ENCODE measurements at regions not wholly inside any gene's neighbourhood (a gene's known extent, or its start where the extent isn't known, plus 50 kb on each side); places are given as distances from the start of the nearest gene placed in this dataset.

DNA sequence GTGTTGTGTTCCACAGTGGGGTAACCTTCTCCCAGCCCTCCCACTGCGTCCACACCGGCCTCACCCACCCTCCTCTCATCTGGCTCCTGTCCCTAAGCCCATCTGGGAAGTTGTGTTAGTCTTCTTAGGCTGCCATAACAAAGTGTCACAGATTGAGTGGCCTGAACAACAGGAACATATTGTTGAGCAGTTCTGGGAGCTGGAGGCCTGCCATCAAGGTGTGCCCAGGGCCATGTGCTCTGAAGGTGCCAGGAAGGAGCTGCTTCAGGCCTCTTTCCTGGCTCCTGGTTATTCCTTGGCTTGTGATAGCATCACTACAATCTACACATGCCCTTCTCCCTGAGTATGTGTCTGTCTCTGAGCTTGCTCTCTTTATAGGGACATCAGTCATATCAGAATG lies 327.6 kb upstream of the COBL start:
- H3K27ac ChIP-seq = no peak overlapping the region
- DNase-seq = peak in 1 of 2 donors; percentile 4
- peaks cover 0 to 7% of the 10 kb centered on the region in 2 donors for H3K4me1 ChIP-seq
- no peak overlapping the region for H3K4me3 ChIP-seq (replicated peaks in 1 of 3)
- H3K9me3 ChIP-seq = no peaks in the 10 kb centered on the region
- intact Hi-C loops (cut with DNase I) = no loop called here
- no peaks in the 10 kb centered on the region for H3K36me3 ChIP-seq
- no peaks in the 10 kb centered on the region for H3K27me3 ChIP-seq
- WGBS, 2 donors = 79 to 97% methylated on average over 2 of the region's 2 CpGs
- no peak for TF ChIP-seq POLR2A (IDR thresholded peaks at IDR 0.05)
- TF ChIP-seq, protein P1, sequence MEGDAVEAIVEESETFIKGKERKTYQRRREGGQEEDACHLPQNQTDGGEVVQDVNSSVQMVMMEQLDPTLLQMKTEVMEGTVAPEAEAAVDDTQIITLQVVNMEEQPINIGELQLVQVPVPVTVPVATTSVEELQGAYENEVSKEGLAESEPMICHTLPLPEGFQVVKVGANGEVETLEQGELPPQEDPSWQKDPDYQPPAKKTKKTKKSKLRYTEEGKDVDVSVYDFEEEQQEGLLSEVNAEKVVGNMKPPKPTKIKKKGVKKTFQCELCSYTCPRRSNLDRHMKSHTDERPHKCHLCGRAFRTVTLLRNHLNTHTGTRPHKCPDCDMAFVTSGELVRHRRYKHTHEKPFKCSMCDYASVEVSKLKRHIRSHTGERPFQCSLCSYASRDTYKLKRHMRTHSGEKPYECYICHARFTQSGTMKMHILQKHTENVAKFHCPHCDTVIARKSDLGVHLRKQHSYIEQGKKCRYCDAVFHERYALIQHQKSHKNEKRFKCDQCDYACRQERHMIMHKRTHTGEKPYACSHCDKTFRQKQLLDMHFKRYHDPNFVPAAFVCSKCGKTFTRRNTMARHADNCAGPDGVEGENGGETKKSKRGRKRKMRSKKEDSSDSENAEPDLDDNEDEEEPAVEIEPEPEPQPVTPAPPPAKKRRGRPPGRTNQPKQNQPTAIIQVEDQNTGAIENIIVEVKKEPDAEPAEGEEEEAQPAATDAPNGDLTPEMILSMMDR (IDR thresholded peaks at IDR 0.05) = no peak

DNA sequence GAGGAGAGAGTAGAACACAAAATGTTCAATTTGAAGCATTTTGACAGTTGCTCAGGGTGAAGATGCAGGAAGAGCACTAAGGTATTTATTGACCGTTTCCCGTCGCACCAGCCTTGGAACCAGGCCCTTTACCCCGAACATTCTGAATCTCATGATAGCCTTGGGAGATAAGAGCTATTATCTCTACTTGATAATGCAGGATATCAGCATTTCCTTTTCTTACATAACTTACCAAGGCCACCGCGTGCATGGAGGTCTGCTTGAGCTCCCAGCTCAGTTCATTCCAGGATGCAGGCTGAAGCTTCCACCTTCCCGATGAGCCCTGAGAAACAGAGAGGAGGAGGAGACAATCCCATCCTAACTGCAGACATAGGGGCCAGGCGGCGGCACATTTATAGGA lies 324.2 kb upstream of the COBL start:
- H3K4me1 ChIP-seq = peaks cover 0 to 7% of the 10 kb centered on the region in 2 donors
- no peaks in the 10 kb centered on the region for H3K27me3 ChIP-seq
- no peaks in the 10 kb centered on the region for H3K36me3 ChIP-seq
- H3K27ac ChIP-seq = no peak overlapping the region
- WGBS, 2 donors = 73 to 83% methylated on average over 9 of the region's 9 CpGs
- intact Hi-C loops (cut with DNase I) = no loop called here
- H3K9me3 ChIP-seq = no peaks in the 10 kb centered on the region
- DNase-seq = no peak
- no peak overlapping the region for H3K4me3 ChIP-seq (replicated peaks in 1 of 3)
- TF ChIP-seq, protein P1 (IDR thresholded peaks at IDR 0.05) = no peak
- no peak for TF ChIP-seq POLR2A (IDR thresholded peaks at IDR 0.05)

DNA sequence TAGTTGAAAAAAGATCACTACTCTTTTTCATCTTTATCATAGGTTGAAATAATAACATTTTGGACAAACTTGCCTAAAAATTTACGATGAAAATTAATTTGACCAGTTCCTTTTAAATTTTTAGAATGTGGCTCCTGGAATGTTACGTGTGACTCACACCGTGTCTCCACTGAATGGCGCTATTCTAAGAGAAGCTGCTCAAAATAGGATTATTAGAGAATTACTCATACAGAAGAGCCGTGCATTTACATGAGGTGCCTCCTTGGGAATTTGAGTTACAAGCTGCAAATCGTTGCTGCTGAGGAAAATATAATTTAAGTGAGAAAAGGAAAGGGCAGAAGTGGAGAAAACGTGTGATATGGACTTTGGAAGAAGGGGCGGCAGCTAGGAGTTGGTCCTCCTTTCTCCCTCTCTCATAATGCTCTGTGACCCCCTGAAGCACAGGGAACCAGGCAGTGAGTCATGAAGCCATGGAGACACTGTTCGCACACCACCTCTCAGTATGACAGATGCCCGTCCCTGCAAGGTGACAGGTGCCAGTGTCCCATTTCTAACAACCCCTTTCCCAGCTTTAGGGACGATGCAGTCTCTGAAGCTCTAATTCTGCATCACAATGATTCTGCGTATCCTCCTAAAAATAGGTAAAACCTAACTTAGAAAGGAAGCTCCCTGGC lies 323.2 kb upstream of the COBL start:
- no peaks in the 10 kb centered on the region for H3K9me3 ChIP-seq
- peaks cover 0 to 7% of the 10 kb centered on the region in 2 donors for H3K4me1 ChIP-seq
- H3K27me3 ChIP-seq = no peaks in the 10 kb centered on the region
- DNase-seq = no peak
- no peak overlapping the region for H3K27ac ChIP-seq
- intact Hi-C loops (cut with DNase I) = no loop called here
- 84 to 89% methylated on average over 12 of the region's 12 CpGs for whole genome bisulfite sequencing, 2 donors
- TF ChIP-seq, protein P1 (IDR thresholded peaks at IDR 0.05) = no peak
- TF ChIP-seq POLR2A (IDR thresholded peaks at IDR 0.05) = no peak
- no peak overlapping the region for H3K4me3 ChIP-seq (replicated peaks in 1 of 3)
- no peaks in the 10 kb centered on the region for H3K36me3 ChIP-seq

DNA sequence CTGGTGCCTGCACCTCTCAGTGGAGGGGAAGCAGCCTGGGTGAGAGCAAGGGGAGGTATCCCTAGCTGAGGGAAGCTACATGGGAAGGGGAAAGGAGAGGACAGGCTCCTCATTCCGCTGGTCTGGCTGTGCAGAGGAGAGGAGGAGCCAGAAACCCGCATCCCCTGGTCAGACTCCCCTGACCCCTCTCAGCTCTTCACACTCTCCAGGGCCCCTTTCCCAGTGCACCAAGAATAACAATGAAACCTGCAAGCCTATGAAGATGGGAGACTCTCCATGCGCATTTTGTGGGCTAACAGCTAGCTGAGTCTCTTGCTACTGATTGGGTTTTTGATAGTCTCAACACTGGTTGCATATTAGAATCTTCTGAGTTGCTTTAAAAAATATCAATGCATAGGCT lies 319.9 kb upstream of the COBL start:
- H3K27me3 ChIP-seq = no peaks in the 10 kb centered on the region
- DNase-seq = no peak
- H3K27ac ChIP-seq = no peak overlapping the region
- H3K4me3 ChIP-seq (replicated peaks in 1 of 3) = no peak overlapping the region
- intact Hi-C loops (cut with DNase I) = no loop called here
- H3K4me1 ChIP-seq = peaks cover 0 to 7% of the 10 kb centered on the region in 2 donors
- WGBS, 2 donors = 56 to 83% methylated on average over 2 to 3 of the region's 3 CpGs
- no peaks in the 10 kb centered on the region for H3K36me3 ChIP-seq
- TF ChIP-seq, protein P1 (IDR thresholded peaks at IDR 0.05) = no peak
- H3K9me3 ChIP-seq = no peaks in the 10 kb centered on the region

DNA sequence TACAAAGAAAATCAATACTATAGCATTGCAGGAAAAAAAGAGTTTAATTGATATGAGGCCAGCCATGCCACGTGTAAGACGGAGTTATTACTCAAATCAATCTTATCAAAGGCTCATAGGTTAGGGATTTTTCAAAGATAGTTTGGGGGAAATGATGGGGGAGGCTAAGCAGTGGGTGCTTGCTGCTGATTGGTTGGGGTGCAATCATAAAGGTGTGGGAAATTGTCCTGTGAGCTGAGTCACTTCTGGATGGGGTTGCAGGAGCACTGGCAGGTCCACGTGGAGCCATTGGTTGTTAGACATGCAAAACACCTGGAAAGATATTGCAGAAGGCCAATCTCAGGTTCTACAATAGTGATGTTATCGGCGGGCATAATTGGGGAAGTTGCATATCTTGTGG lies 319.2 kb upstream of the COBL start:
- DNase-seq = no peak
- no peaks in the 10 kb centered on the region for H3K36me3 ChIP-seq
- TF ChIP-seq, protein P1 (IDR thresholded peaks at IDR 0.05) = no peak
- no peak for TF ChIP-seq POLR2A (IDR thresholded peaks at IDR 0.05)
- WGBS, 2 donors = 81 to 84% methylated on average over 5 of the region's 5 CpGs
- no peaks in the 10 kb centered on the region for H3K9me3 ChIP-seq
- no peak overlapping the region for H3K27ac ChIP-seq
- no peaks in the 10 kb centered on the region for H3K27me3 ChIP-seq
- peaks cover 0 to 3% of the 10 kb centered on the region in 2 donors for H3K4me1 ChIP-seq
- H3K4me3 ChIP-seq (replicated peaks in 1 of 3) = no peak overlapping the region
- intact Hi-C loops (cut with DNase I) = no loop called here

All from thyroid gland (tissue), 4 donors.